ENCODE measurements at regions not wholly inside any gene's neighbourhood (a gene's known extent, or its start where the extent isn't known, plus 50 kb on each side); places are given as distances from the start of the nearest gene placed in this dataset.
A peak's percentile ranks its signal among the peaks of the same experiment; 100 is the strongest.
"Not testable (repeated sequence)": the region's sequence is repeated elsewhere in the genome, so short reads cannot be mapped to it uniquely, and the experiment has no call there.

GRCh38 chr14:55769877-55770276, 189.9 kb downstream of the KTN1 start:
- no peak for DNase-seq

DNA sequence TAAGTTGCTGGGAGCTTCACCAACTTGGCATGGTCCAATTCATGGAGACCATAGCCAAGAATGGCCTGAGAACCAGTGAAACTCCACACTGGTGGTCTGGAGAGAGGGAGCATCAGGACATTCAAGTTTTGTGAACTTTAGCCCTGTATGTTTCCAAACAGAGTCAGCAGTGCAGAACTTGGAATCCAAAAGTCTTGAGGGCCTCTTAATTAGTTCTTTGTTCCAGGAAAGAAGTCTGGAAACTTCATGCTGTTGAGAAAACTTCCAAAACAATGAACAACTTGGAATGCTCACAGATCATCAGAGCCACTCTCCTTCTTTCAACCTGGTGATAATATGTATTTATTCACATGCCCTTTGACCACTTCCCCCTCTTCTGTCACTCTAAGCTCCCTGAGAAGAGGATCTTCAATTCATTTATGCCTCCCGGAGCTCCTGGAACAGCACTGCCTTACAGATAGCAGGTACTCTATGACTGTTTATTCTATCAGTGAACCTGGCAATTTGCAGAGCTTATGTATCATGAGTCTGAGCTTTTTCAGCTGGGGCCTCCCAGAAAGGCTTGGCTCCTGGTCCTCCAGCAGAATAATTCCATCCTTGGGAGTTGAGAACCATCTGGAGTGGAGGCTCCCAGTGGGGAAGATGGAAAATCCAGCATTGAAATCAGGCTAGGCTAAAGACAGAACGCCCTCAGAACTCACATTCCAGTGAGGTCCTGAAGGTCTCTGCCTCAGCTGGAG, 191.4 kb downstream of the KTN1 start:
- peak; percentile 39 for DNase-seq

GRCh38 chr14:55772486-55772885, 192.5 kb downstream of the KTN1 start:
- no peak for DNase-seq

DNA sequence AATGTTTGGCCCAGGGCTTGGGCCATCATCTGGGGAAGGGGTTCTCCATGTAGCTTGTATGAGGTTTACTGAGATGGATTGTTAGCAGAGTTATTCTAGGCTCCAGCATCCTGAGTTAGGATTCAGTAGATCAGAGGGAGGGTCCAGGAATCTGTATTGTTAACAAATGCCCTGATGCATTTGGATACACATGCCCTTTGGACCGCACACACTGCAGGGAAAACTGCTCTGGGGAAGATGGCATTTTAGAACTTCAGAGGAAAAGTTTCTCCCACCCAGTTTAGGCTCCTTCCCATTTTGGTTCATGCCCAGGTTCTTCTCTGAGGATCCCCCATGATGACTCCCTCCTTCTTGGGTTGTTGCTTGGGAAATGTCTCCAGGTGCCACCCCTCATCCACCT, 193.3 kb downstream of the KTN1 start:
- no peak for DNase-seq

GRCh38 chr14:55773984-55774545, 194.1 kb downstream of the KTN1 start:
- DNase-seq: no peak

DNA sequence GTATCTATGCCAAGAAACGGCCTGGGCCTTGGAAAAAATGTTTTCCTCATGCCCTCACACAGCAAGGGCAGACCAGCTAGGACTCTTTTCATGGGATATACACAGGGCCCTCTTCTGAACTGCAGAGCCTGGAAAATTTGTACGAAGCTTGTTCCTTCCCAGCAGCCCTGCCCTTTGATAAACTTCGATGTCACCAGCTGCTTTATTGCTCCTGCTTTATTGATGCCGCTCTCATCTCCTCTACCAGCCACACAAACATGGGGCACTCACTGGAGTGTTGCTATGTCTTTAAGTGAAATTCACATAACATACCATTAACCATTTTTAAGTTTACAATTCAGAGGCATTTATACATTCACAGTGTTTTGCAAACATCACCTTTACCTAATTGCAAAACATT, 197.9 kb downstream of the KTN1 start:
- no peak for DNase-seq

DNA sequence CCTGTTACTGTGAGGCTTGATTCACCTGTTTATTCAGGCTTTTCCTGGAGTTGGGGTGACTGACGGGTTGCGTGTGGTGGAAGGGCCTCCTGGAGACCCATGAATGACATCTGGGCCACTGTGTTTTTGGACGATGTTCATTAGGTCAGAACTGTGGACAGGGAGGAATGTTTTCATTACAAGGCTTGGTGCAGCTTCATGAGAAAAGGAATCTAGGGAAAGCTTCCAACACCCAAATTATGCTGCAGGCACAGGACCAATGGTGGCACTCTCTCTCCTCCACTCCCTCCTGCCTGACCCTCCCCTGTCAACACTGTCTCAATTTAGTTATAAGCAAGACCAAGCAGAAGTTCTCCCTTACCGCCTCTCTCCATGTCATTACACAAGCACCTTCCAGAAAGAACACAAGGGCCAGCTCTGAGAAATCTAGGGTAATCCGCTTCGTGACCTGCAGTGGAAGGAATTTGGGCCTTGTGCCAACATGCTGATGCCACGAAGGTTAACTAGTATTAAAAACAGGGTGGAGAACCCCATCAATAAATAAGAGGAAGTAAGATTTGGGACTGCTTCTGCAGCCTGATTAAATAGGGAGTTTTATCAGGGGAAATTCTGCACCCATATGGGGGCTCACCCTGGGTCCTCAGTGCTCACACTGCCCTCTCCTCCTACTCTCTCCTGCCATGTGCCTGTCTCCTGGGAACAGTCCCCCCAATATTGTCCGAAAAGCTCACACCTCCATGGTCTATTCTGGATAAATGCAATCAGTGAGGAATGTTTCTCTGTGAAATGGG, 200.3 kb downstream of the KTN1 start:
- DNase-seq: no peak

GRCh38 chr14:55781046-55781445, 201.0 kb downstream of the KTN1 start:
- DNase-seq: no peak

DNA sequence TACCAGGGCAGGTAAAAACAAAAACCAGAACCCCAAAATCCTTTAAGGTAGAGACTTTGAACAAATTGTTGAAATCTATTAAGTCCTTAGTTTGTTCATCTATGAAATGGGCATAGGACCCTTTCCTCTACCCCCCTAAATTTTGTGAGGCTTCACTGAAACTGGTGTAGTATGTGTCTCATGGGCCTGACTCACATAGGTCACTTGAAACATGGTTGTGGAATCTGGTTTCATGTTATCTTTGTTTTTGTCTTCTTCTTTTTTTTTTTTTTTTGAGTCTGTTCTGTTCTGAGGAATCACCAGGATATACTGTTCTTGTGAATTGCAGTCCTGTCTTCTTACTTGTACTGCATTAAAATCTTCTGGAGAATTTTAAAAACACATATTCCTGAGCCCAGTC, 202.2 kb downstream of the KTN1 start:
- no peak for DNase-seq

GRCh38 chr14:55789406-55789805, 209.4 kb downstream of the KTN1 start:
- no peak for DNase-seq

DNA sequence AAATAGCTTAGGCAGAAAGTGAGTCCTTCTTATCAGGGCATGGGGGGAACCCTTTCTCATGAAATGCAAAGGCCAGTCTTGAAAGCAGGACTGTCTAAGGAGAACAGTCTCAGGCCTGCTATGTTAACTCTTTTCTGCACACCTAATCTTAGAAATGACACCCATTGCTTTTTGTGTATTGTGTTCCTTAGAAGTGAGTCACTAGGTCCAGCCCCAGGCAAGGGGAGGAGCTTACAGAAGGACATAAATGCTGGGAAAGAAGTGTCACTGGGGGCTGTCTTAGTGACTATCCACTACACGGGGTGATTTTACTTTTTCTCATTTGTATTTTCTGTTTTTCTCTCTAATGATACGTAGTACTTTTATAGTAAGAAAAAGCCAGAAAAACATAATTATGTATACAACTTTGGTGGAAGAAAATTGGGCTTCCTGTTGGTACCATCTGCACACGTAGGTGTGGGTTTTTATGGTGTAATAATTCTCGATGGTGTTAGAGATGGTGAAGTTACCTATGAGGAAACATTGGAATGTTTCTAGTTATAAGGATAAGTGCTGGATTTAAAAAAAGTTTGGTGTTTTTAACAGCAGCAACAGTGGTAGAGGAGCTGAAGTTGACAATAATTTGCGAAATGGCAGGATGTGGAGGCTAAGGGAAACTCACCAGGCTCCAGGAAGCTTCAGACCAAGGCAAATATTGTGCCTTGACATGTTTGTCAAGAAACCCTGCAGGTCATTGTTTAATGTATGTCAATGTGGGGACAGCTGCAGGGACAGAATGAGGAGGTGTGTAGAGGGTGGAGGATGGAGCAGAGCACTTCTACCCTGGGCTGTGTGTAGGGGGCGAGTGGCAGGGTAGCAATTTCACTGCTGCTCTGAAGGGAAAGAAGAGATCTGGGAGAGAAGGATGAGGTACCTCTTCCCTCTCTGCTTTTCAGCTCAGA, 214.9 kb downstream of the KTN1 start:
- DNase-seq: no peak

DNA sequence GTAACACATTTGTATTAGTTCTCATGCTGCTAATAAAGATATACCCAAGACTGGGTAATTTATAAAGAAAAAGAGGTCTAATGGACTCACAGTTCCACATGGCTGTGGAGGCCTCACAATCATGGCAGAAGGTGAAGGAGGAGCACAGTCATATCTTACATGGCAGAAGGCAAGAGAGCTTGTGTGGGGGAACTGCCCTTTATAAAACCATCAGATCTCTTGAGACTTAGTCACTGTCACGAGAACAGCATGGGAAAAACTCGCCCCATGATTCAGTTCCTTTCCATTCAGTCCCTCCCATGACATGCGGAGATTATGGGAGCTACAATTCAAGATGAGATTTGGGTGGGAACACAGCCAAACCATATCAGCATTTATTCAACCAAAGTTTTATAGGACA, 216.5 kb downstream of the KTN1 start:
- not testable (repeated sequence) for DNase-seq

GRCh38 chr14:55798406-55798805, 218.4 kb downstream of the KTN1 start:
- no peak for DNase-seq

- DNase-seq: no peak
Measured at GRCh38 chr14:55799508-55800095, 219.6 kb downstream of the KTN1 start.

- no peak for DNase-seq
Measured at GRCh38 chr14:55800156-55800785, 220.3 kb downstream of the KTN1 start.

- no peak for DNase-seq
Measured at GRCh38 chr14:55801121-55801520, 221.1 kb downstream of the KTN1 start.

- no peak for DNase-seq
Measured at GRCh38 chr14:55802986-55803872, 223.2 kb downstream of the KTN1 start.

DNA sequence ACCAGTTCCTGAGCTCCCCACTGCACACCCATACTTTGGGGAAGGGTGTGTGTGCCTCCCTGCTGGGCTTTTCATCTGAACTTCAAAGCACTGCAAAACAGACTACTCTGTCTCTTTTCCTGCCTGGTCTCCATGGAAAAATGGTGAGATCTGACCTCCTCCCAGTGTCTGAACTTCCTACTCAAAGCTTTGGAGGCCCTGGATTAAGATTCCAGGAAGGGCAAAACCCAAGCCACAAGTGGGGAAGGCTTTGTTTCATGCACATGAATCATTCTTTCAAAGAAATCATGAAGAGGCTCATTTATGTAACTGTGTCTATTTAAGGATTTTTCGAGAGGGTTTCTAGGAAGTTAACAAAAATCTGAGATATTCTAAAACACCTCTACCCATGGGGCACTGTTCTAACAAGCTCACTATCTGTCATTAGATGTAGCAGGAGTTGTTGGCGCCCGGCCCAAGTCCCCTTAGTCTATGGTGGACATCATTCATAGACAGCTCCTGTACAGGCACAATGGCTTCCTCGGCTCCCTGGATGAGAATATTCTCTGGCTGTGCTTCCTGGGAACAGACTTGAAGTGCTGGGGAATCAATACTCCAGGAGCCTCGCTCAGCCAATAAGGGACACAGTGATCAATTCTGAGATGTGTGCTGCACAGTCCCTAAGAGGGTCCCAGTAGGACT, 224.0 kb downstream of the KTN1 start:
- no peak for DNase-seq

GRCh38 chr14:55805250-55805649, 225.2 kb downstream of the KTN1 start:
- no peak for DNase-seq
